Parathyroid adenoma (tissue), 2 donors: ENCODE measurements at regions not wholly inside any gene's neighbourhood (a gene's known extent, or its start where the extent isn't known, plus 50 kb on each side); places are given as distances from the start of the nearest gene placed in this dataset.

ENCODE experiments used
- H2AFZ ChIP-seq: fragments of 300-600 bp; sonication (generic); one replicate; pipeline ENCODE4 v1.7.0; 2017; ENCODE audit warnings: antibody characterized with exemption, mild to moderate bottlenecking
- H3K27ac ChIP-seq: fragments of 300-600 bp; sonication (generic); one replicate; pipeline ENCODE4 v1.7.0; 2017
- H3K27me3 ChIP-seq: fragments of 300-600 bp; sonication (generic); one replicate; pipeline ENCODE4 v1.7.0; 2017; ENCODE audit warnings: low read length; ENCODE audit not compliant: control insufficient read depth, insufficient read depth
- H3K36me3 ChIP-seq: fragments of 300-600 bp; sonication (generic); one replicate; pipeline ENCODE4 v1.7.0; 2017; ENCODE audit warnings: low read length; ENCODE audit not compliant: control insufficient read depth, insufficient read depth
- H3K4me1 ChIP-seq: fragments of 300-600 bp; sonication (generic); one replicate; pipeline ENCODE4 v1.7.0; 2017; ENCODE audit warnings: control low read depth
- H3K4me2 ChIP-seq: fragments of 300-600 bp; sonication (generic); one replicate; pipeline ENCODE4 v1.7.0; 2017; ENCODE audit warnings: low read length
- H3K4me3 ChIP-seq: fragments of 300-600 bp; sonication (generic); one replicate; pipeline ENCODE4 v1.7.0; 2017; ENCODE audit warnings: low read depth, low read length
- H3K79me2 ChIP-seq: fragments of 300-600 bp; sonication (generic); one replicate; pipeline ENCODE4 v1.7.0; 2017; ENCODE audit warnings: control low read depth
- H3K9ac ChIP-seq: fragments of 300-600 bp; sonication (generic); one replicate; pipeline ENCODE4 v1.7.0; 2017; ENCODE audit warnings: mild to moderate bottlenecking
- H3K9me3 ChIP-seq: fragments of 300-600 bp; sonication (generic); one replicate; pipeline ENCODE4 v1.7.0; 2017; ENCODE audit warnings: low read length; ENCODE audit not compliant: control insufficient read depth
- TF ChIP-seq, protein P1 (sequence below): fragments of 300-600 bp; sonication (generic); IDR thresholded peaks from one replicate; pipeline ENCODE4 v1.7.0; 2017; ENCODE audit warnings: antibody characterized with exemption, mild to moderate bottlenecking
- donor health status: primary hyperparathyroidism.

DNA sequence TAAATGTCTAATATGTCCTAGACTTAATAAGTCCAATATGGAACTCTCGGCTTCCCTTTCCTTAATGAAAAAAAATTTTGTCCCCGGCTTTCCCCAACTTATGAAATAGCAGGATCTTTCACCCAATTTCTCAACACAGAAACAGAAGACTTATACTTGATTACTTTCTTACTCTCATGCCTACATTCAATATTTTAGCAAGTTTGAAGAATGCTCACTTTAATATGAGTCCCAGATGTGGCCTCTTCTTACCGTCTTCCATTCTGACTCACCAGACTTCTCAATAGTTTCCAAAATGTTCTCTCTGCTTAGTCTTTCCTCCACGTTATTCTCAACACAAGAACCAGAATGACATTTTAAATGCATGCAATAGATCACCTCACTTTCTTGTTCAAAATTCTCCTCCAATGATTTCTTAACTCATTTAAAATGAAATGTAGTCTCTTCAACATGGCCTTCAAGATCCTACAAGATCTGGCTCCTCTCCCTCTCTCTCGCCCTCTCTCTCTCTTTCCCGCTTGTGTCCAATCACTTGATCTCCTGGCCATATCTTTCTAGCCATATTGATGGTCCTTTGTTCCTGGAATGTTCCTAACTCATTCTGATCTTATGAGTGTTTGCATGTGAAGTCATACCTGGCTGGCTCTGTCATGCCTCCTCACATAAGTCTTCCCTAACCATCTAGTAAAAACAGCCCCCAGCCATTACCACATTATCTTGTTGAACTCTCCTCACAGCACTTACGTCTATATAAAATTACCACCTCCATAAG, 119.7 kb upstream of the FAM3C start:
- TF ChIP-seq, protein P1, sequence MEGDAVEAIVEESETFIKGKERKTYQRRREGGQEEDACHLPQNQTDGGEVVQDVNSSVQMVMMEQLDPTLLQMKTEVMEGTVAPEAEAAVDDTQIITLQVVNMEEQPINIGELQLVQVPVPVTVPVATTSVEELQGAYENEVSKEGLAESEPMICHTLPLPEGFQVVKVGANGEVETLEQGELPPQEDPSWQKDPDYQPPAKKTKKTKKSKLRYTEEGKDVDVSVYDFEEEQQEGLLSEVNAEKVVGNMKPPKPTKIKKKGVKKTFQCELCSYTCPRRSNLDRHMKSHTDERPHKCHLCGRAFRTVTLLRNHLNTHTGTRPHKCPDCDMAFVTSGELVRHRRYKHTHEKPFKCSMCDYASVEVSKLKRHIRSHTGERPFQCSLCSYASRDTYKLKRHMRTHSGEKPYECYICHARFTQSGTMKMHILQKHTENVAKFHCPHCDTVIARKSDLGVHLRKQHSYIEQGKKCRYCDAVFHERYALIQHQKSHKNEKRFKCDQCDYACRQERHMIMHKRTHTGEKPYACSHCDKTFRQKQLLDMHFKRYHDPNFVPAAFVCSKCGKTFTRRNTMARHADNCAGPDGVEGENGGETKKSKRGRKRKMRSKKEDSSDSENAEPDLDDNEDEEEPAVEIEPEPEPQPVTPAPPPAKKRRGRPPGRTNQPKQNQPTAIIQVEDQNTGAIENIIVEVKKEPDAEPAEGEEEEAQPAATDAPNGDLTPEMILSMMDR: no peak
- Histone ChIP-seq H3K4me2 (no peak overlapping the region), H3K9ac (no peak overlapping the region), H3K4me3 (no peak overlapping the region), H3K27ac (no peak overlapping the region), H2AFZ (no peak overlapping the region), H3K27me3 (no peaks in the 10 kb centered on the region), H3K79me2 (no peaks in the 10 kb centered on the region), H3K36me3 (no peaks in the 10 kb centered on the region), H3K9me3 (no peaks in the 10 kb centered on the region), H3K4me1 (no peaks in the 10 kb centered on the region)

DNA sequence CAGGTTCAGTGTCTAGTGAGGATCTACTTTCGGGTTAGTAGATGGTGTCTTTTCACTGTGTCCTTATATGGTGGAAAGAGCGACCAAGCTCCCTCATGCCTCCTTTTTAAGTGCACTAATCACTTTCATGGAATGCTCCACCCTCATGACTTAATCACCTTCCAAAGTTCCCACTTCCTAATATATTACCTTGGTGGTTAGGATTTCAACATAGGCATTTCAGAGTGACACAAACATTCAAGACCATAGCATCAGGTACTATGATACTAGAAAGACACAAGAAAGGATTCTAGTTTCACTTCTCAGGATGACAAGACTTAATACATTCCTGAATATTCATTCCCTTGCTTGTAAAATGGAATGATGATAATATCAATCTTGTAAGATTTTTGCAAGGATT, 119.1 kb upstream of the FAM3C start:
- no peaks in the 10 kb centered on the region for H3K27me3 ChIP-seq
- H3K9me3 ChIP-seq: no peaks in the 10 kb centered on the region
- H2AFZ ChIP-seq: no peak overlapping the region
- H3K79me2 ChIP-seq: no peaks in the 10 kb centered on the region
- H3K4me1 ChIP-seq: no peaks in the 10 kb centered on the region
- H3K4me2 ChIP-seq: no peak overlapping the region
- no peaks in the 10 kb centered on the region for H3K36me3 ChIP-seq
- H3K9ac ChIP-seq: no peak overlapping the region
- no peak overlapping the region for H3K27ac ChIP-seq
- TF ChIP-seq, protein P1: no peak
- no peak overlapping the region for H3K4me3 ChIP-seq

DNA sequence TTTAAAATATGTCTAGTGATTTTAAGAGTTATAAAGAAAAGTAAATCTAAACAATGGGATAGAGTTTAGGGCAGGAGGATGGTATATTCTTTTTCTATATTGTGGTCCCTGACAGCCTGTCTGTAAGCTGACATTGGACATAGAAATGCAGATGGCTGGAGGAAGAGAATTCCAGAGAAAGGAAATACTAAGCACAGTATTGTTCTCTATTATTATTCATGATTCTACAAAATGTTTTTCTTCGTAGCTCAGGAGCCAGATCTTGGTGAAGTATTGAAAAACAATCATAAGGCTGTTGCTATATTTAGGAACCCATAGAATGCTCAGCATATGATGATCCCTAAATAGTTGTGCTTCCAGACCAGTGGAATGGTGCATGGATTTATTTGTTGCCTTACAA, 117.0 kb upstream of the FAM3C start:
- TF ChIP-seq, protein P1: no peak
- no peaks in the 10 kb centered on the region for H3K4me1 ChIP-seq

DNA sequence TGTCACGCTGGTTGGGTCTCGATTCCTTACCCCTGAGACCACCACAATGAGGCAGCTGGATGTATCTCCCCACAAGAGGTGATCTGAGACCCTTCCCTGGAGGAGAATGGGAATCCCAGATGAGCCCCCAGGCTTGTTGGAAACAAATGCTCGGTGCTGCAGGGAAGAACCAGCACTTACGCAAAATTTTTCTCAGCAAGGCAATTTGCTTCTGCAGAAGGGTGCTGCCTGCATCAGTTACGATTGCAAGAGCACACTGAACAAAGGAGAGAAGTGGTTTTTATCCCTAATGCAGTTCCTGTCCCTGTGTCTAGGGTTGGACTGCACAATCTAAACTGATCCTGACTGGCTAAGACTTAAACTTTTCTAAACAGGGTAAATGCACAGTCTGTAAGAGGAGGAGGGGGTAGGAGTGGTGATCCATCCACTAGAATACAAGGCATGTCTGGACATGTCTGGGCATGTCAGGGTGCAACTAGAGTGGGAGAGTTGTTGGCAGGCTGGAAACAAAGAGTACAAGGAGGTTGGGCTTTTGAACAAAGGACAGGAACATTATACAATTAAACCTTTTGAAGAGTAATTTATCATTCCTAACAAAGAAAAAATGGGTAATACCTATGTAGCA, 114.9 kb upstream of the FAM3C start:
- Histone ChIP-seq H3K9me3 (no peaks in the 10 kb centered on the region), H2AFZ (no peak overlapping the region), H3K9ac (no peak overlapping the region), H3K27ac (no peak overlapping the region), H3K36me3 (no peaks in the 10 kb centered on the region), H3K79me2 (no peaks in the 10 kb centered on the region), H3K4me2 (no peak overlapping the region), H3K4me3 (no peak overlapping the region), H3K27me3 (no peaks in the 10 kb centered on the region), H3K4me1 (no peaks in the 10 kb centered on the region)
- TF ChIP-seq, protein P1: no peak

More for the DNA sequence above, 117.0 kb upstream of the FAM3C start:
- Histone ChIP-seq H3K27me3 (no peaks in the 10 kb centered on the region), H3K27ac (no peak overlapping the region), H3K9ac (no peak overlapping the region), H3K4me2 (no peak overlapping the region), H3K36me3 (no peaks in the 10 kb centered on the region), H2AFZ (no peak overlapping the region), H3K4me3 (no peak overlapping the region), H3K79me2 (no peaks in the 10 kb centered on the region), H3K9me3 (no peaks in the 10 kb centered on the region)
